HG03432 (cell line): ENCODE measurements at regions not wholly inside any gene's neighbourhood (a gene's known extent, or its start where the extent isn't known, plus 50 kb on each side); places are given as distances from the start of the nearest gene placed in this dataset.

Experiments
- ATAC-seq: cut with Tn5 transposase; IDR thresholded peaks from one replicate; pipeline ENCODE4 v1.9.1; 2021; ENCODE audit warnings: mild to moderate bottlenecking, moderate library complexity; ENCODE audit not compliant: unreplicated experiment

GRCh38 chr3:34225821-34226366 is 427.5 kb downstream of the PDCD6IP start:
- ATAC-seq, result no peak

GRCh38 chr3:34229876-34230275 is 431.4 kb downstream of the PDCD6IP start:
- no peak for ATAC-seq

GRCh38 chr3:34235096-34235495 is 436.7 kb downstream of the PDCD6IP start:
- no peak for ATAC-seq

GRCh38 chr3:34237946-34238345 is 439.5 kb downstream of the PDCD6IP start:
- peak; percentile 70 for ATAC-seq

GRCh38 chr3:34238407-34238806 is 440.0 kb downstream of the PDCD6IP start:
- no peak for ATAC-seq

- no peak for ATAC-seq
Observed at GRCh38 chr3:34239287-34239686, 440.9 kb downstream of the PDCD6IP start.

- no peak for ATAC-seq
Observed at GRCh38 chr3:34239875-34240274, 441.4 kb downstream of the PDCD6IP start.

- no peak for ATAC-seq
Observed at GRCh38 chr3:34247401-34247800, 449.0 kb downstream of the PDCD6IP start.

GRCh38 chr3:34248352-34248751 is 449.9 kb downstream of the PDCD6IP start:
- peak; percentile 94 for ATAC-seq

GRCh38 chr3:34254285-34254684 is 455.9 kb downstream of the PDCD6IP start:
- ATAC-seq, result no peak

- no peak for ATAC-seq
Observed at GRCh38 chr3:34256021-34256420, 457.6 kb downstream of the PDCD6IP start.

GRCh38 chr3:34256791-34257190 is 458.4 kb downstream of the PDCD6IP start:
- ATAC-seq, result no peak

GRCh38 chr3:34258271-34258998 is 460.0 kb downstream of the PDCD6IP start:
- no peak for ATAC-seq

- peak; percentile 30 for ATAC-seq
Observed at GRCh38 chr3:34260271-34261000, 462.0 kb downstream of the PDCD6IP start.

- ATAC-seq, result no peak
Observed at GRCh38 chr3:34261001-34261385, 462.6 kb downstream of the PDCD6IP start.

- no peak for ATAC-seq
Observed at GRCh38 chr3:34263101-34263621, 464.7 kb downstream of the PDCD6IP start.

- no peak for ATAC-seq
Observed at GRCh38 chr3:34264337-34265041, 466.1 kb downstream of the PDCD6IP start.

GRCh38 chr3:34267088-34267487 is 468.7 kb downstream of the PDCD6IP start:
- no peak for ATAC-seq

GRCh38 chr3:34268032-34268709 is 469.7 kb downstream of the PDCD6IP start:
- ATAC-seq, result no peak

- ATAC-seq, result no peak
Observed at GRCh38 chr3:34275811-34276210, 477.4 kb downstream of the PDCD6IP start.

GRCh38 chr3:34276342-34276741 is 477.9 kb downstream of the PDCD6IP start:
- peak; percentile 53 for ATAC-seq
